ENCODE measurements at regions not wholly inside any gene's neighbourhood (a gene's known extent, or its start where the extent isn't known, plus 50 kb on each side); places are given as distances from the start of the nearest gene placed in this dataset.

- WGBS, 2 experiments (ENCODE audit: insufficient coverage in 1 of 2, insufficient read length in 1 of 2) = 80 to 87% methylated on average over 3 to 4 of the region's 4 CpGs
These were observed 74.0 kb upstream of the BHLHE23 start for GRCh38 chr20:63080811-63081210.

GRCh38 chr20:63080411-63080810 is 73.6 kb upstream of the BHLHE23 start:
- H3K4me1 ChIP-seq (ENCODE audit: control insufficient read depth, insufficient read depth, low read length) = no peaks in the 10 kb centered on the region
- Mint-ChIP-seq H3K4me3 (no peak overlapping the region), H3K36me3 (ENCODE audit: low read depth) (no peaks in the 10 kb centered on the region), H3K4me1 (no peaks in the 10 kb centered on the region), H3K9me3 (peaks cover 21% of the 10 kb centered on the region), H3K27ac (no peak overlapping the region), H3K27me3 (ENCODE audit: insufficient read depth) (peaks cover 28% of the 10 kb centered on the region)
- H3K4me3 ChIP-seq (ENCODE audit: low read length) = no peak overlapping the region
- H3K9me3 ChIP-seq (ENCODE audit: control insufficient read depth, low read length) = peaks cover 6% of the 10 kb centered on the region
- no peak for DNase-seq
- H3K9ac ChIP-seq (ENCODE audit: extremely low read depth, low read length, poor library complexity, severe bottlenecking) = no peak overlapping the region
- no peak for TF ChIP-seq CTCF (conservative IDR thresholded peaks at IDR 0.05)
- H3K36me3 ChIP-seq (ENCODE audit: control insufficient read depth, insufficient read depth, low read length) = no peaks in the 10 kb centered on the region
- H3K27ac ChIP-seq (ENCODE audit: low read depth, low read length) = no peak overlapping the region
- WGBS, 2 experiments (ENCODE audit: insufficient coverage in 1 of 2, insufficient read length in 1 of 2) = 83 to 85% methylated on average over 7 to 10 of the region's 10 CpGs
- H3K27me3 ChIP-seq (ENCODE audit: control insufficient read depth, insufficient read depth, low read length, poor library complexity, severe bottlenecking) = peaks cover 14% of the 10 kb centered on the region

More at GRCh38 chr20:63080811-63081210, 74.0 kb upstream of the BHLHE23 start:
- Histone ChIP-seq H3K9ac (ENCODE audit: extremely low read depth, low read length, poor library complexity, severe bottlenecking) (no peak overlapping the region), H3K4me1 (ENCODE audit: control insufficient read depth, insufficient read depth, low read length) (no peaks in the 10 kb centered on the region), H3K36me3 (ENCODE audit: control insufficient read depth, insufficient read depth, low read length) (no peaks in the 10 kb centered on the region), H3K27me3 (ENCODE audit: control insufficient read depth, insufficient read depth, low read length, poor library complexity, severe bottlenecking) (peaks cover 14% of the 10 kb centered on the region), H3K9me3 (ENCODE audit: control insufficient read depth, low read length) (peaks cover 6% of the 10 kb centered on the region), H3K4me3 (ENCODE audit: low read length) (no peak overlapping the region), H3K27ac (ENCODE audit: low read depth, low read length) (no peak overlapping the region)
- Mint-ChIP-seq H3K27ac (no peak overlapping the region), H3K9me3 (peaks cover 19% of the 10 kb centered on the region), H3K36me3 (ENCODE audit: low read depth) (no peaks in the 10 kb centered on the region), H3K27me3 (ENCODE audit: insufficient read depth) (peaks cover 28% of the 10 kb centered on the region), H3K4me1 (no peaks in the 10 kb centered on the region), H3K4me3 (no peak overlapping the region)
- no peak for TF ChIP-seq CTCF (conservative IDR thresholded peaks at IDR 0.05)
- DNase-seq = no peak

- TF ChIP-seq CTCF (conservative IDR thresholded peaks at IDR 0.05) = no peak
- Histone ChIP-seq H3K27me3 (ENCODE audit: control insufficient read depth, insufficient read depth, low read length, poor library complexity, severe bottlenecking) (peaks cover 14% of the 10 kb centered on the region), H3K36me3 (ENCODE audit: control insufficient read depth, insufficient read depth, low read length) (no peaks in the 10 kb centered on the region), H3K9ac (ENCODE audit: extremely low read depth, low read length, poor library complexity, severe bottlenecking) (no peak overlapping the region), H3K9me3 (ENCODE audit: control insufficient read depth, low read length) (peaks cover 6% of the 10 kb centered on the region), H3K27ac (ENCODE audit: low read depth, low read length) (no peak overlapping the region), H3K4me3 (ENCODE audit: low read length) (no peak overlapping the region), H3K4me1 (ENCODE audit: control insufficient read depth, insufficient read depth, low read length) (no peaks in the 10 kb centered on the region)
- 58% methylated on average over 2 of the region's 2 CpGs; no CpG with 5 or more reads in 1 of the 2 experiments for WGBS, 2 experiments (ENCODE audit: insufficient coverage in 1 of 2, insufficient read length in 1 of 2)
- H3K4me1 Mint-ChIP-seq = no peaks in the 10 kb centered on the region
- no peak for DNase-seq
- H3K4me3 Mint-ChIP-seq = no peak overlapping the region
- H3K9me3 Mint-ChIP-seq = peaks cover 21% of the 10 kb centered on the region
- no peak overlapping the region for H3K27ac Mint-ChIP-seq
- peaks cover 28% of the 10 kb centered on the region for H3K27me3 Mint-ChIP-seq (ENCODE audit: insufficient read depth)
- H3K36me3 Mint-ChIP-seq (ENCODE audit: low read depth) = no peaks in the 10 kb centered on the region
These were observed 73.2 kb upstream of the BHLHE23 start for GRCh38 chr20:63079971-63080370.
